ENCODE measurements at regions not wholly inside any gene's neighbourhood (a gene's known extent, or its start where the extent isn't known, plus 50 kb on each side); places are given as distances from the start of the nearest gene placed in this dataset.

DNA sequence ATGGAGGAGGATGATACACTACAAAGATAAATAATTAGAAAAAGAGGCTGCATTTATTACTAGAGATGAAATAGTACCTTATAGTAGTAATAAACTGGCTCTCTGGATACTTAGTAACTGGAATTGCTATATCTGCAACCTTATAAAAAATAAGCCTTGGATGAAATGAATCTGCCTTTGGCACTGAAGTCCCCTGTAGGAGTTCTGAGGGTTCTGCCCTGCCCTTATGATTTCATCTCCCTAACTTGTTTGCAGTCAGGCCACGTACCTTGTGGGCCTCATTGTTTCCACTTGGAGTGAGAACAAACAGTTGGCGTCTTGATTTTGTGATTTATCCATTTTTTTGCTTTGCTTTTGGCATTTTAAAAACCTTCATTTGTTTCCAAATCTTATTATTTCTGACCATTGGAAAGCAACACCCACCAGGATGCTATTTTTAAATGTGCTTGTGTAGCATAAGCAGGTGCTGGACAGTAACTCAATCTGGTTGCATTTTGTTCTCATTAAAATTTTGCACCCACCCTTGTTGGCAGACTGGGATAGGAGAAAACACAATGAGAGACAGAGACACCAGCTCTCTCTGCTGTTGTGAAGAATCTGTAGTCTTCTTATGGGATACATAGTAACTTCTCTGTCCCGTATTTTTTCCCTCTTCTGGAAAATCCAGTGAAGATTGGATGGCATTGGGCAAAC lies 518.9 kb upstream of the SGCD start:
- WGBS, 2 experiments (ENCODE audit: extremely low coverage in 2 of 2, insufficient read length in 1 of 2): no CpG with 5 or more reads among the region's 3 CpGs
- Histone ChIP-seq H2AK5ac (ENCODE audit: low read depth, low read length) (no peak overlapping the region), H3K9ac (ENCODE audit: low read depth, low read length) (no peak overlapping the region), H3K79me1 (ENCODE audit: low read depth in 1 of 2, low read length in 2 of 2) (no peaks in the 10 kb centered on the region), H3K56ac (ENCODE audit: extremely low read depth, insufficient read depth, low read length) (no peak overlapping the region), H4K8ac (ENCODE audit: low read depth in 2 of 2, low read length in 2 of 2) (no peak overlapping the region), H3K4me3 (ENCODE audit: insufficient read depth, low read depth, low read length) (no peak overlapping the region), H2BK15ac (ENCODE audit: low read depth, low read length) (no peak overlapping the region), H2AK9ac (replicated peaks; ENCODE audit: low read depth, low read length, poor library complexity) (no peak overlapping the region), H3K23ac (ENCODE audit: low read depth, low read length) (no peak overlapping the region), H3K27me3 (ENCODE audit: control insufficient read depth, insufficient read depth, low read length) (no peaks in the 10 kb centered on the region), H2BK120ac (ENCODE audit: low read depth, low read length) (no peak overlapping the region), H3K9me1 (ENCODE audit: insufficient read depth, low read length) (no peaks in the 10 kb centered on the region), H3K18ac (ENCODE audit: low read depth, low read length) (no peak overlapping the region), H4K91ac (ENCODE audit: insufficient read depth, low read depth, low read length) (no peak overlapping the region), H3K14ac (replicated peaks; ENCODE audit: low read depth, low read length) (no peak overlapping the region), H2BK20ac (ENCODE audit: low read depth, low read length) (no peak overlapping the region), H3K9me3 (ENCODE audit: control insufficient read depth, insufficient read depth, low read length) (peaks cover 2% of the 10 kb centered on the region; the same call in 1 of the 2 replicates), H4K5ac (ENCODE audit: low read depth, low read length) (no peak overlapping the region), H3K36me3 (ENCODE audit: control insufficient read depth, insufficient read depth, low read length) (no peaks in the 10 kb centered on the region), H2BK5ac (ENCODE audit: low read depth, low read length, poor library complexity, severe bottlenecking) (no peak overlapping the region), H3K27ac (ENCODE audit: insufficient read depth, low read length) (no peak overlapping the region), H3K4me2 (ENCODE audit: low read depth, low read length) (no peak overlapping the region), H4K20me1 (ENCODE audit: insufficient read depth, low read length) (no peaks in the 10 kb centered on the region), H2AFZ (replicated peaks; ENCODE audit: low read length, poor library complexity) (no peak overlapping the region), H3K4ac (ENCODE audit: low read depth, low read length) (no peak overlapping the region), H3K4me1 (ENCODE audit: control insufficient read depth, insufficient read depth, low read length) (no peaks in the 10 kb centered on the region)
- dilution Hi-C loops (cut with HindIII; ENCODE audit: low sequenced_read_pairs, unreplicated experiment): no loop called here
- ATAC-seq (ENCODE audit: low read depth) (no peak), DNase-seq (no peak)
- TF ChIP-seq, protein P1, sequence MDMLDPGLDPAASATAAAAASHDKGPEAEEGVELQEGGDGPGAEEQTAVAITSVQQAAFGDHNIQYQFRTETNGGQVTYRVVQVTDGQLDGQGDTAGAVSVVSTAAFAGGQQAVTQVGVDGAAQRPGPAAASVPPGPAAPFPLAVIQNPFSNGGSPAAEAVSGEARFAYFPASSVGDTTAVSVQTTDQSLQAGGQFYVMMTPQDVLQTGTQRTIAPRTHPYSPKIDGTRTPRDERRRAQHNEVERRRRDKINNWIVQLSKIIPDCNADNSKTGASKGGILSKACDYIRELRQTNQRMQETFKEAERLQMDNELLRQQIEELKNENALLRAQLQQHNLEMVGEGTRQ (IDR thresholded peaks at IDR 0.05; ENCODE audit: low read depth, low read length): no peak
- TF ChIP-seq BHLHE40 (IDR thresholded peaks at IDR 0.05; ENCODE audit: low read depth, low read length): no peak
- no peak for TF ChIP-seq POLR2A (IDR thresholded peaks at IDR 0.05; ENCODE audit: low read depth, low read length)
- no peak for TF ChIP-seq CEBPB (IDR thresholded peaks at IDR 0.05; ENCODE audit: low read depth, low read length)
- no peak for TF ChIP-seq SMC3 (IDR thresholded peaks at IDR 0.05; ENCODE audit: low read depth, low read length)
- TF ChIP-seq FOS (IDR thresholded peaks at IDR 0.05; ENCODE audit: low read depth, low read length): no peak
- no peak for TF ChIP-seq CHD1 (IDR thresholded peaks at IDR 0.05; ENCODE audit: low read depth, low read length)
- no peak for TF ChIP-seq CTCF (conservative IDR thresholded peaks at IDR 0.05; ENCODE audit: low read depth, low read length)
- TF ChIP-seq, protein P2, sequence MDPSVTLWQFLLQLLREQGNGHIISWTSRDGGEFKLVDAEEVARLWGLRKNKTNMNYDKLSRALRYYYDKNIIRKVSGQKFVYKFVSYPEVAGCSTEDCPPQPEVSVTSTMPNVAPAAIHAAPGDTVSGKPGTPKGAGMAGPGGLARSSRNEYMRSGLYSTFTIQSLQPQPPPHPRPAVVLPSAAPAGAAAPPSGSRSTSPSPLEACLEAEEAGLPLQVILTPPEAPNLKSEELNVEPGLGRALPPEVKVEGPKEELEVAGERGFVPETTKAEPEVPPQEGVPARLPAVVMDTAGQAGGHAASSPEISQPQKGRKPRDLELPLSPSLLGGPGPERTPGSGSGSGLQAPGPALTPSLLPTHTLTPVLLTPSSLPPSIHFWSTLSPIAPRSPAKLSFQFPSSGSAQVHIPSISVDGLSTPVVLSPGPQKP (IDR thresholded peaks at IDR 0.05; ENCODE audit: borderline replicate concordance, low read depth, low read length): no peak
- no peak for TF ChIP-seq MXI1 (IDR thresholded peaks at IDR 0.05; ENCODE audit: borderline replicate concordance, low read depth, low read length)
- TF ChIP-seq RAD21 (IDR thresholded peaks at IDR 0.05; ENCODE audit: low read length): no peak
- TF ChIP-seq NFE2L2 (IDR thresholded peaks at IDR 0.05; ENCODE audit: low read depth, low read length): no peak
- TF ChIP-seq MAFK (IDR thresholded peaks at IDR 0.05; ENCODE audit: low read depth, low read length): no peak
- no peak for TF ChIP-seq MAZ (IDR thresholded peaks at IDR 0.05; ENCODE audit: borderline replicate concordance, low read depth, low read length)
- no peak for TF ChIP-seq RCOR1 (IDR thresholded peaks at IDR 0.05; ENCODE audit: insufficient replicate concordance, low read length)
- ChIA-PET POLR2A (ENCODE audit: unreplicated experiment) (no interaction called here), CTCF (no interaction called here)
- in situ Hi-C loops (cut with MboI; ENCODE audit: low sequenced_read_pairs): no loop called here
- intact Hi-C loops (cut with micrococcal nuclease): no loop called here
- no TSS peak for BruUV-seq (replicated peaks)
